NCI-H226 (cell line): ENCODE measurements at regions not wholly inside any gene's neighbourhood (a gene's known extent, or its start where the extent isn't known, plus 50 kb on each side); places are given as distances from the start of the nearest gene placed in this dataset.

ENCODE experiments used
- DNase-seq: peaks from one replicate; pipeline ENCODE4 v3.0.0-alpha.2; 2015

DNA sequence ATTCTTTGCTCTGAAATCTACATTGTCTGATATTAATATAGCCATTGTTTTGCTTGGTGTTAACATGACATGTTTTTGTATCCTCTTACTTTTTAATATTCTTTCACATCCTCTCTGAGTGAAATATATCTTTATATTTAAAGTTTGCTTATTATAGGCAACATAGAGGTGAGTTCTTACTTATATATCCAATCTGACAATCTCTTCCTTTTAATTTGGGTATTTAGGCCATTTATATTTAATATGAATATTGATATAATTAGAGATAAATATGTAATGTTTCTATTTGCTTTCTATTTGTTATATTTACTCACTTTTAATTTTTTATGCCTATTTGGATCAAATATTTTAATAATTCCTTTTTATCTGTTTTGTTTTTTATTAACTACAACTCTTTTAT lies 554.1 kb upstream of the SALL1 start:
- DNase-seq = no peak

DNA sequence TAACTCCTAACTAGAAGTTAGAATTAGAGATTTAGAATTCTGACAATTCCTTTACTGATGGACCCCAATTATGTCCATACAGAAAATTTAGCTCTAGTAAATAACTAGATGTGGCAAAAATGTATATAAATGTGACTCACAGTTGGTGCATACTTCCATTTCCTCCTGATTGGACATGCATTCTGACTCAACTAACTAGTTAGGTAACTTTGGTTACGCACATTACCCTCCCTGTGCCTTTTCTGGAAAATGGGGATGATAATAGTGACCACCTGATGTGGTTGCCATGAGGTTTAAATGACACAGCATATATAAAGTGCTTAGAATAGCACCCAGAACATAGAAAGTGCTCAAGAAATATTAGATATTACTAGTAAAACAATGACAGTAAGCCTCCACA lies 550.0 kb upstream of the SALL1 start:
- DNase-seq = no peak

DNA sequence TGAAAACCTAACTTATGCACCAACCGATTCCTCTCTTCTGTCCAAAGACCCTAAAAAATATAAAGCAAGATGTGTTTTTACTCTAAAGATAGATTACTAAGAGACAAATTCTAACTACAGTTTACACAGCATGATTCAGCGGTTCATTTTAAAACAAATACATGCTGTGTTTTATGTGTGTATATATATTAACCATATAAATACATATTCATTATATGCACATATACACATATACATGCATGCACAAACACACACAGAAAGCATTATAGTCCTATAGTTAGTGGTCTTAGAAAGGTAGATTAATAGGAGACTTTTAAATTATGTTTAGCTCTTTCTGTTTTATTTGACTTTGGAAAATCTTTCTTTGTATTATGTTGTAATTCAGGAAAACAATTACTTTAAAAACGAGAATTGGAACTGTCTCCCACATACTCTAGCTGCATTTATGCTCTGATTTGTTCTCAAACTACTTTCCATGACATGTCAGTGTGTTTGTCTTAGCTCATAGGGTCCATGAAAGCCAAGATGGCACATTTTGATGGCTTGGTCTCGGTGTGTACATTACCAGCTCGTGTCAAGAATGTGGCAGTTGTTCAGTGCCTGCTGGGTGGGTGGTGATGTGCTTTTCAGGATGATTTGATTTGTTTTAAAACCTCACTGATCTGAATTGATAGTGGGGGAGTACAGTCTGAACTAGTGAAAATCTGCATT lies 548.8 kb upstream of the SALL1 start:
- no peak for DNase-seq

DNA sequence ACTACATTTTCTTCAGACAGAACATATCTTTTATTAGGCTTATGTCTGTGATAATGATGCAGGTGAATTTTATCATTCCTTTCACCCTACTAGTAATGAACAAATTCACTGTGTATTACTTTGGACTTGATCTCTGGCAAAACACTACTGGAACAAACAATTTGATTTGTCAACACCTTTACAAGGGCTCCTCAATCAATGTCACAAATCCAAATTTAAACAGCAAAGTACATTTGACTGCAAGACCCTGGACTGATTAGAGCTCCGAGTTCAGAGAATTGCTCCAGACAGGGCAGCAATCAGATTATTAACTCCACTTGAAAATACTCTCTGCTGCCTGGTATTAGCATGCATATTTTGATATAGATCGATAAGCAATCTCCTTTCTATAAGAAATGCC lies 547.6 kb upstream of the SALL1 start:
- DNase-seq = no peak

DNA sequence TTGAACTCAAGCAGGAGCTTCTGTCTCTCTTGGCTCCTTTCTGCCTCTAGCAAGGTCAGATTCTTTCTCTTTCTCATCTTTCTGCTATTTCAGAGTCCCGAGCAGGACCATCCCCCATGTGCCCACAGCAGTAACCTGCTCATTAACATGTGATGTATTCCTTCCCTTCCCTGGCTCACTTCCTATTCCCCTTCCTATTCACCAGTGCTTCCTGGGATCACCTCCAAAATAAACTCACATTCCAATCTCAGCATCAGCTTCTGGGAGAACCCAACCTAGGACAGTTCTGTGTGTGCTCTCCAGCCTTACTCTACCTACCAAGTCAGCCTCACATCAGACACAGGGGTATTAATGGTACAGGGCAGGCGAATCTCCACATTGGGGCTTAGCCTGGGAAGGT lies 546.4 kb upstream of the SALL1 start:
- no peak for DNase-seq

DNA sequence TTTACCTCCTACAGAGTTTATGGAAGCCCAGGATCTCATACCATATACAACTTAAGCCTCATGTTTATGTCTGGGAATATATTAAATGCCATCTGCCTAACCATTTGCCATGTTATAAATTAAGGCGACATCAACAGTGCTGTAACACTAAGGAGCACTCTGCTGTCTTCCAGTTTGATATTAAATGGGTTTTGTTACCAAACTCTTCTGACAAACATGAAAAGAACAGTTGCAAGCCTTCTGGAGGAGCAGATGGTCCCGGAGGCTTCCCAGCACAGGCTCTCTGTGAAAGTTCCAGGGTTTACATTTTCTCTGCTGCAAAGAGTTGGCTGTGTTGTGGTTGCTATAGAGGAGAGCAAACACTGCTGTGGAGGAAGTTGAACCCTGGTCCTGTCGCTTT lies 545.3 kb upstream of the SALL1 start:
- DNase-seq = no peak

DNA sequence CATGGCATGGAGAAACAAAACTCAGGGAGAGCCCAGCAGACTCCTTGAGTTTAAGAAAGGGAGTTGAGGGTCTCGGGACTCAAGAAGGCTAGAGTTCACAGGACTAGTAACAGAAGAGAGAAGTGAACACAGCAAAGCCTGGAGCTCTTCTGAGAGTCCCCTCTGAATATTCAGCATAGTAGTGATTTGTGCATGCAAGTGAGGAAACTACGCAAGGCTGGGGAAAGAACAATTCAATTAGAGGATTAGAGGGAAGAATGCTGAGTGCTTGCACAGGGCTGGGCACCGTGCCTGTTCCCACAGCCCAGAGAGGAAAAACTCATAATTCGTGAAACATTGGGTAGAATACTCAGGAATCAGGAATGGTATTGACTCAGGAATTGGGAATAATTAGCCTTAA lies 540.0 kb upstream of the SALL1 start:
- no peak for DNase-seq

DNA sequence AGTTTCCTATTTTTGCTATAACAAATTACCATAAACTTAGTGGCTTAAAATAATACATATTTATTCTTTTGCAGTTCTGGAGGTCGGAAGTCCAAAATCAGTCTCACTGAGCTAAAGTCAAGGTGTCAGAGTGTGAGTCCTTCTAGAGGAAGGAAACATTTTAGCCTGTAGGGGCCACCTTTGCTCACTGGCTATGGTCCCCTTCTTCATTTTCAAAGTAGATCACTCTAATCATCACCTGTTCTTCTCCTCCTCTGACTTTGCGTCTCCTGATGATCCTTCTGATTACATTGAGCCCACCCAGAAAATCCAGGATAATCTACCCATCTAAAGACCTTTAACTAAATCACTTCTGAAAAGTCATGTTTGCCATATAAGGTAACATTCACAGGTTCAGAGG lies 534.4 kb upstream of the SALL1 start:
- DNase-seq = no peak

DNA sequence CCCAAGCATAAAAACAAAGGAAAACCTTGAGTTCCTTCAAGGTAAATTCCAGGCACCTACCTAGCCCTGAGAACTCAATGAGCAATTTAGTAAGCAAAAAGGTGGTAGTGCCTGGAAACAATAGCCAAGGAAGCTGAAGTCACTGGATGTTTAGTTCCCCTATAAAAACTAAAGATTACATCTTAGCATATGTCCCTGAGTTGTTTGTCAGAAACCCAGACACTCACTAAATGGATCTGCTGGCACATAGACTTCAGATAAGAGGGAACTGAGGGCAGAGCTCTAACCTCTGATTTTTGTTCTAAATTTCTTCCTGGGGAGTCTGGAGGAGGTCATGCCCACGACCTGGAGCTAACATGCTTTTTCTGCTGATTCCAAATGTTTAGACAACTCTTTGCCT lies 532.8 kb upstream of the SALL1 start:
- no peak for DNase-seq

DNA sequence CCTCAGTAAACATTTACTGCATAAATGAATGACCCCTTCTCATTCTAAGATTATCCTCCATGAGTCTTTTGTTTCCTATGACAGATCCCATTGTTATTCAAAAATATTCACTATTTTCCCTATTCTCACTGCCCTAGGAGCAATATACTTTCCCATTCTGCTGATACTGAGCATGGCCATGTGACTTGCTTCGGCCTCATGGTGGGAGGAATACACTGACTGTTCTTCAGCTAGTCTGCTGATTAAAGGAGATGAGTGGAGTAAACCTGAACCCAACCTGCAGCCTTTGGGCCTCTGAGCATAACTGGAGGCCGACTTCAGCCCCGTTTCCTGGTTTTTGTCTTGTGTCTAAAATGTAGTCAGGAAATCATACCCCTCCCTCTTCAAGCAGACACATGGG lies 531.8 kb upstream of the SALL1 start:
- no peak for DNase-seq

DNA sequence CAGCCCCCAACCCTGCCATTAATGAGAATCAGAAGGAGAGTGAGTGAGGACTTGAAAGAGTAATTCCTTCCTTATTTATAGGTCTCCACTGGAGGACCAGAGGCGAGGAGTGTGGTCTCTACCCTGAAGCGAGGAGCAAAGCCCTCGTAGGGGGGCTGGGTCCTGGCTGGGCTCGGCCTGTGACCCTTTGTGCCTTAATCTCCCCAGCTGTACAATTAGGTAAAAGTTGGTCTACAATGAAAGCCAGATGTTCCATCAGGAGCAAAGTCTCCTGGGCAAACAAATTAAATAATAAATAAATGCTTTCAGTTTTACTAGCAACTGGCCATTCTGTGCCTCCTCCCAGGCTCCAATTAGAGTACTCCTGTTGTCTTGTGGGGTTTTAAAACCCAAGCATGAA lies 523.5 kb upstream of the SALL1 start:
- DNase-seq = no peak

DNA sequence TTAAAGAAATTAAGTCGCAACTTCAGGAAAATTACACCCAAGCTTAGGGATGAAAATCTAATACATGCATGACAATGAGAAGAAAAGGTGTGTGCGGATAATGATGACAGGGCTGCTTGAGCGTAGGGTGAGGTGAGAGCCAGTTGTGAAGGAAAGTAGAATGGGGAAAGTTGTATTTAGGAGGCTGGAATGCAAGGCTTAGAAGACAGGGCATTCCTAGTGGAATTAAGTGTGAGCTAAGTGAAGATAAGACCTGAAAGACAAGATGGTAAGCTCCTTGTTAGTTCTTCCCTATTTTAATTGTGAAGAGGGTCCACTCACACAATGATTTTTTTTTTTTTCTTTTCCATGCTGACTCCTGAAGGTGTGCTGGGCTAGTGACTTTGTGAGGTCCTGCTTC lies 519.5 kb upstream of the SALL1 start:
- DNase-seq = no peak

DNA sequence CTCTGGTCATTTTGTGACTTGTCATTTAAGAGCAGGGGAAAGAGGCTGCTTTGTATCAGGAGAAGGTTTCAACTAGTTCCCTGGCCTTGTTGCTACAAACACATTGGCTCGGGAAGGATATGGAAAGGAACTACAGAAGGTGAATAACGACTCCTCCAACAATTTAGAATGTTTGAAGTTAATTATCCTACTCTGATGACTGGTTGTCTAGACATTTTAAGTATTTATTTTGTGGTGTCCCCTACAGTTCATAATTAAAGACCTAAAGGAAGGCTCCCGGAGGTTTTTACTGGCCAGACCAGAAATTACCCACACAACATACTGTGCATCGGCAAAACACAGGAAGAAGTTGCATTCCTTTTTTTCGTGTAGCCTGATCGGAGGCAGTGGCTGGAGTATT lies 515.8 kb upstream of the SALL1 start:
- DNase-seq = no peak

DNA sequence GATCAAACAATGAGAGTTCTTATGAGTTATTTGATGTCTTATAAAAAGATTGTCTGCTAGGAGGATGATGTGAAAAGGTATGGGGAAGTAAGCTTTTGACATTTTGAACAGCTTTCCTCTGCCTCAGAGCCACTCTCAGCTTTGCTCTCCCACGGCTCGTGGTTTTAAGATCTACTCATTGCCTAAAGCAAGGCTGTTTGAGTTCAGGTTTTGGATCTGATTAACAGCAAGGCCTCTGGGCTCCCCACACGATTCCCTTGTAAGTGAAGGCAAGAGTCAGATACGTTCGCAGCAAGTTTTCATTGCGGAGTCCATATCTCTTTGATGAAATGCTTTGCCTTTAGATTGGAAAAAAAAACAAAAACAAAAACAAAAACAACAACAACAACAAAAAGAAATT lies 515.0 kb upstream of the SALL1 start:
- no peak for DNase-seq

DNA sequence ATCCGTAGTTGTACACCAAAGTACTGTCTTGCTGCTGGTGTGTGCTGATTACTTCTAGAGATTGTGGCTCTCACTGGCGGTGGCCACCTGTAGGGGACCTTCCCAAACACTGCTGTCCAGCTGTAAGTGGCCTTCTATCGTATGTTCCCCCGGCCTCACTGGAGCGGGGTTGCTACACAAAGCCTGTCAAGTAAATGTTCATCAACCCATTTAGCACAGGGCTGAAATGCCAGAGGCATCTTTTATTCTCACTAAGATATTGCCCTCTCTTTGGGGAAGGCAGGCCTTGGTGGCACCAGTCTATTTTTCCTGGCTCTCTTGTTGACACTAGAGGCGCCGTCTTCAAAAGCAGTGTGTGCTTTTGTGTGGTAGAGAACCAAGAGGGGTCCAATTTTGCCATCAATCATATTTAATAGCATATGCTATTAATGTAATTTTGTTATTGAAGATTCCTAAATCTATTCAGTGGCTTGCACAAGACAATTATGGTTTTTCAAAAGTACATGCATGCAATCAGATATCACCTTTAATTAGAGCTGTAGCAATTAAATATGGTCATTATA lies 514.4 kb upstream of the SALL1 start:
- no peak for DNase-seq

DNA sequence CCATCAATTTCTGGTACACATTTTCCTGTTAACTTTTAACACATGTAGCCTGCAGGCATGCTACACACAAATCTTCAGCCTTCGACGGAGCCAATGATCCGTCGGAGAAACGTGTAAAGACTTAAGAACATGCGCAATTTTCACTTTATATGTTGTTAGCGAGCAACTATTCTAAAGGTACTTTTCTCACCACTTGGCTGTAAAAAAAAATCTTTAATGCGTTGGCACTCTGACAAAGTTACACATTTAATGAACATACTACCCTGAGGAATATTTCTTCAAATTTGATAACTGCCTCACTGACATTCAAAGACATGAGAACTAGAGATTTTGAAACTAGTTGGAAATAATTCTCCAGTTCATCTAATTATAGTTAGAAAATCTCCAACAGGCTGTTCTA lies 507.5 kb upstream of the SALL1 start:
- DNase-seq = no peak

DNA sequence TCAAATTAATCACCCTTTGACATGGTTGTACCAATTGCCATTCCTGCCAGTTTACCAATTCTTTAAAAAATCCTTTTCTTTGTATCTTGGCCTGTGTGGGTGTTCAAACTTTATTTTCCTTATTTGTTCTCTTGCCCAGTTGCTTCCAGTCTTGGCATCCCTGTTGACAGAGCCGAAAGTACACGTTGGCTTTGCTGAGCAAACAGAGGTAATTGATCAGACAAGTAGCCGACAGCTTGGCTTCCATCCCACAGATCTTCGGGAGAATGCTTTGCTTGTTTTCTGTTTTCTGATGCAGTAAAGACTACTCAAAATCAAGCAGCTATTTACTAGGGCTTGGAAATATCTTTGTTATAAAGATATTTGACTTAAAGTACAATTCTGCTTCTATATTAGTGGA lies 506.8 kb upstream of the SALL1 start:
- DNase-seq = no peak

DNA sequence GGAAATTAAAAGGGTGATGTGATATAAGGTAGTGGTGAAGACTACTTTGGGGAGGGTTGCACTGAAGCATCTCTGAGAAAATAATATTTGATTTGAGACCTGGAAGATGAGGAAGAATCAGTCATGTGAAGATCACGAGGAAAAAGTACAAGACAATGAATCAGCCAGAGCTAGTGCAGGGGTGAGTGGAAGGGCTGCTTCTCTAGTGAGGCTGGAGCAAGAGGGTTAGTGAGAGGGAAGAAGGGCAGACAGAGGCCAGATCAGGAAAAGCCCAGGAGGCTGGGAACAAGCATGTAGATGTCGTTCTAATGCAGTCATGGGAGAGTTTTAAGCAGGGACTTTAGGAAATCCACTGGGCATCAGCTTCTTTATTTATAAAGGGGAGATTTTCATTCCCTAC lies 504.2 kb upstream of the SALL1 start:
- DNase-seq = no peak

DNA sequence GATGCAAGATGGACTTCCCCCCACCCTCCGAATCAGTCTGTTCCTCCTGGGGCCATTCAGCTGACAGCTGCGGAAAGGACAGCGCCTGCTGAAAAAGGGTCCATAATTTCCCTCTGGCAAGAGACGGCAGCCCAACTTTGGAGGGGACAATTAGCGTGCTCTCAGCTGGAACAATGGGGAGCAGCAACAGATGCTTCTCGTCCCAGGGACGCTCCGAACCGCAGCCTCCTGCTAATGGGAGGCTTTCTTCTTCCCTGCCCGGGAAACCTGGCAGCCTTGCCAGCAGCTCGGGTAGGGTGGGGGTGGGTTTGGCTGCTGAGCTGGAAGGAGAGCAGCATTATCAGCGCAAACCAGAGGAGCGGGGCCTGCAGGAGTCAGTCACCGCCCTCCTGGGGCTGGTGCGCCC lies 500.0 kb upstream of the SALL1 start:
- no peak for DNase-seq

DNA sequence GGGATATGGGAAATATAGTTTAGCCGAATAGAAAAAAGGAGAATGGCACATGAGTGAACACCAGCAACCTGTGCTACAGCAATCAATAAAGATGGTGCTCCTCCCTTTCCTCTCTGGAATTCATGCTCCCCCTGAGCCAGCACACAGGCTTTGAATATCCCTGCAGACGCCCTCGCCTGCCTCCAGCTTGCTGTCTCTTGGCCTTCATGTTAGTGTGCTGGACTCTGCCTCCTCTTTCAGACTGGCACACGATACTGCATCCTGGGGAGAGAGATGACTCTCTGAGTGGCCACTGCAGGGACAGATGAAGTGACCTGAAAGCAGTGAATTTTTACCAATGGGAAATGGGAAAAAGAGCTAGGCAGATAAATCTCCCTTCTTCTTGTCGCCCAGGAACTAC lies 498.6 kb upstream of the SALL1 start:
- no peak for DNase-seq

DNA sequence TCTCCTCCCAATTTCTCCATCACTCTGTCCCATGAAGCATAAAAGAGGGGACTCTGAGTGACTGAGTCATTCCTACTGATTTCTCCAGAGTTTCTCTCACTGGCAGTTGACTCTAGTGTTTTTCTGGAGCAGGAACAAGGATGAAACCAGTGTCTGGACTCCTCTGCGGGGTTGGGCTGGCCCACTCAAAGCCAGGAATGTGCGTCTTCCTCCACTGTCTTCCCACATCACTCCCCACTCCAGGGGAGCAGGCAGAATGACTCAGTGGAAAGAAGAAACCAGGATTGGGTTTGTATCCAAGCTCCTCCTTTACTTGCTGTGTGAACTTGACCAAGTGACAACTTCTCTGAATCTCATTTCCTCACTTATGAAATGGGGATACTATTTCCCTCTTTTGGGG lies 497.5 kb upstream of the SALL1 start:
- no peak for DNase-seq

DNA sequence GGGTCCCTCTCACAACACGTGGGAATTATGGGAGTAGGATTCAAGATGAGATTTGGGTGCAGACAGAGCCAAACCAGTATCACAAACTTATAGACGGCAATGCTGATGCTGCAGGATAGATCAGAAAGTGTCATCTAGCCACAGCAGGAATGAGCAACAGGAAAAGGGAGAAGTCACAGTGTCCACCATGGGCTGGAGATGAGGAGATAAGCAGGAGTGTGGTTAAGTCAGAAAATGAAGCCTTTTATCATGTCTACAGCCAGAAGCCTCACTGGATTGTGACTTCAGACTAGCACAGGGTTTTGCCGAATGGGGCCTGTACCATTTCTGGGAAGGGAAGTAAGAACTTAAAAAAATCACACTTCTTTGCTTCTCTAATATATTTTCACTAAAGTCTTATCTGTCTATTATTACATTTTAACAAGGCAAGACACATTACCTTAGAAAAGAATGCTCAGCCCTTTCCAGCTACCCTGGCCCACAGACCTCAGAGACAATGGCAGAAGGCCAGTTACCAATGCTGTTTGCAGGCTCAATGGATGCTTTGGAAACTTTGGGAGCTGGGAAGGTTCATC lies 490.2 kb upstream of the SALL1 start:
- DNase-seq = no peak

DNA sequence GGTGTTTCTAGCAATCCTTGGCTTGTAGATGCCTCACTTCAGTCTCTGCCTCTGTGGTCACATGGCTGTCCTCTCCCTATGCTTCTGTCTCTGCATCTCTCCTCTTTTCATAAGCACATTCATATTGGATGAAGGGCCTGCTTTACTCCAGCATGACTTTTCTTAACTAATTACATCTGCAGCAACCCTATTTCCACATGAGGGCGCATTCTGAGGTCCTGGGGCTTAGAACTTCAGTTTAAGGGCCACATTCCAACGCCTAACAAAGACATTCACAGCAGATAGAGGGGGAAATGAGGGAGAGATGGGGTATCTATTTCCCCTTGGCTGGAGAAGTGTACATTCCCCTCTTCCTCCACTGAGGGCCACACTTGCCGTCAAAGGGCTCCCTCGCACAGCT lies 489.1 kb upstream of the SALL1 start:
- no peak for DNase-seq

DNA sequence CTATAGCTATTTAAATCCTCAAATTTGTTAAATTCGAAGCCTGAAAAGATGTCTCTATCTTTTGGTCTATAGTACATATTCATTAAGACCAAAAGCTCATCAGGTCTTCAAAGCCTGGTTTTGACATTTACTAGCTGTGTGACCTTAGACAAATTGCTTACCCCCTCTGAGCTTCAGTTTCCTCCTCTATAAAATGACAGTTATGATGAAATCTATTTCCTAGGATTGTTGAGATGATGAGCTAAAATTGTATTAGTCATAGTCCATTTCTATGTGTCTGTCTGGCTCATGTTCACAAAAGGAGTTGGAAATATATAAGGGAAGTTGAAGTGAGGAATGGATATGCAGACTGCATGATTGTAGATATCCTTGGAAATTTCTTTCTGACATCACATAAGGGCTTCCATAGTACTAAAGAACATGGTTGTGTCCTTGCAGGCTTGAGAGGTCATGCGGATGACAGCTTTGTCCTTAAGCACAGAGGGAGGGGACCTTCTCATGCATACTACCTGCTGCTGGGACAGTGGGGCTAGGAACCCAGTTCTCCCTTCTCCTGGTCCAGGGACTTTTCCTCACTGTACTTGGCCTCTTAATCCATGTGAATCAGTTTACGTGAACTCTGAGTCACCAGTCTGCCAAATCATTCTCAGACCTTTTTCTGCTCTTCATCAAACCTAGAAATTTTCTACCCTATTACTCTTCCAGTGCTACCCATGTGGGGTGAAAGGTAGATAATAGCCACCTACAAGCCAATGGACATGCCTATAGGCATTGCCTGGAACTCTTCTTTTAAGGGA lies 487.5 kb upstream of the SALL1 start:
- DNase-seq = no peak
